RWPE2 (cell line): ENCODE measurements at regions not wholly inside any gene's neighbourhood (a gene's known extent, or its start where the extent isn't known, plus 50 kb on each side); places are given as distances from the start of the nearest gene placed in this dataset.

ENCODE experiments used
- ATAC-seq: fragments of 200-7000 bp; cut with Tn5 transposase; 3 replicates; pipeline ENCODE4 v1.9.1; 2021; ENCODE audit warnings: low read depth
- DNase-seq: peaks from one replicate; pipeline ENCODE4 v3.0.0-alpha.2; 2020; ENCODE audit warnings: low spot score
- H3K27ac ChIP-seq: fragments of 450-650 bp; 2 replicates; pipeline ENCODE4 v1.5.1; 2017; ENCODE audit warnings: mild to moderate bottlenecking; ENCODE audit not compliant: poor library complexity, severe bottlenecking
- H3K27me3 ChIP-seq: fragments of 250-450 bp; sonication (Bioruptor Pico); 2 replicates; pipeline ENCODE4 v1.5.1; 2021; ENCODE audit warnings: mild to moderate bottlenecking, moderate library complexity; ENCODE audit not compliant: insufficient read depth, poor library complexity, severe bottlenecking
- H3K36me3 ChIP-seq: fragments of 250-450 bp; sonication (Bioruptor Pico); 2 replicates; pipeline ENCODE4 v1.5.1; 2020; ENCODE audit warnings: low read depth, mild to moderate bottlenecking, moderate library complexity
- H3K4me1 ChIP-seq: fragments of 250-450 bp; sonication (Bioruptor Pico); 2 replicates; pipeline ENCODE4 v1.5.1; 2021; ENCODE audit warnings: mild to moderate bottlenecking, moderate library complexity; ENCODE audit not compliant: insufficient read depth, poor library complexity, severe bottlenecking
- H3K4me3 ChIP-seq: fragments of 250-450 bp; sonication (Bioruptor Pico); 2 replicates; pipeline ENCODE4 v1.5.1; 2021; ENCODE audit warnings: mild to moderate bottlenecking, moderate library complexity; ENCODE audit not compliant: severe bottlenecking
- H3K9me3 ChIP-seq: fragments of 250-450 bp; sonication (Bioruptor Pico); 2 replicates; pipeline ENCODE4 v1.5.1; 2021; ENCODE audit warnings: mild to moderate bottlenecking, moderate library complexity; ENCODE audit not compliant: severe bottlenecking
- TF ChIP-seq, protein P1 (sequence below): fragments of 450-650 bp; IDR thresholded peaks from one replicate; pipeline ENCODE4 v1.5.1; 2017; ENCODE audit warnings: mild to moderate bottlenecking, moderate library complexity; ENCODE audit not compliant: poor library complexity, severe bottlenecking

DNA sequence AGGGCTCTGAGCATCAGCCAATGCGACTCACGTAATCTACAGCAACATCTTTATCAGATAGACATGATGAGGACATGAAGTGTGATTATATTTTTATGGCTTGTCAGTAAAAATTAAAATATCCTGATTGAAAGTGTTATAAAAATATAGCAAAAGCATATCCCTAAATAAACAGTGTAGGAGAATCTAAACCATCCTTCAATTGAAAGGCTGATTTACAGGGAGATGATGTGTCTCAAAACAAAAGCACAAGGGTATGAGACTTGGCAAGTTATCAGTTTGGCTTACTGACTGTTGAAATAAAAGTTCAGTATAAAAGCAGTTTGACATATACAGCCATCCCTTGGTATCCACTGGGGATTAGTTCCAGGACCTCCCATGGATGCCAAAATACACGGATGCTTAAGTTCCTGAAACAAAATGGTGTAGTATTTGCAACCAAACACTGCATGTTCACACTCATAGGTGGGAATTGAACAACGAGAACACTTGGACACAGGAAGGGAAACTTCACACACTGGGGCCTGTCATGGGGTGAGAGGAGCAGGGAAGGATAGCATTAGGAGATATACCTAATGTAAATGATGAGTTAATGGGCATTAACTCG lies 149.9 kb upstream of the MAP1B start:
- TF ChIP-seq, protein P1, sequence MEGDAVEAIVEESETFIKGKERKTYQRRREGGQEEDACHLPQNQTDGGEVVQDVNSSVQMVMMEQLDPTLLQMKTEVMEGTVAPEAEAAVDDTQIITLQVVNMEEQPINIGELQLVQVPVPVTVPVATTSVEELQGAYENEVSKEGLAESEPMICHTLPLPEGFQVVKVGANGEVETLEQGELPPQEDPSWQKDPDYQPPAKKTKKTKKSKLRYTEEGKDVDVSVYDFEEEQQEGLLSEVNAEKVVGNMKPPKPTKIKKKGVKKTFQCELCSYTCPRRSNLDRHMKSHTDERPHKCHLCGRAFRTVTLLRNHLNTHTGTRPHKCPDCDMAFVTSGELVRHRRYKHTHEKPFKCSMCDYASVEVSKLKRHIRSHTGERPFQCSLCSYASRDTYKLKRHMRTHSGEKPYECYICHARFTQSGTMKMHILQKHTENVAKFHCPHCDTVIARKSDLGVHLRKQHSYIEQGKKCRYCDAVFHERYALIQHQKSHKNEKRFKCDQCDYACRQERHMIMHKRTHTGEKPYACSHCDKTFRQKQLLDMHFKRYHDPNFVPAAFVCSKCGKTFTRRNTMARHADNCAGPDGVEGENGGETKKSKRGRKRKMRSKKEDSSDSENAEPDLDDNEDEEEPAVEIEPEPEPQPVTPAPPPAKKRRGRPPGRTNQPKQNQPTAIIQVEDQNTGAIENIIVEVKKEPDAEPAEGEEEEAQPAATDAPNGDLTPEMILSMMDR = no peak
- Histone ChIP-seq H3K4me1 (peaks cover 6% of the 10 kb centered on the region), H3K4me3 (no peak overlapping the region), H3K27me3 (no peaks in the 10 kb centered on the region), H3K9me3 (no peaks in the 10 kb centered on the region), H3K27ac (no peak overlapping the region), H3K36me3 (no peaks in the 10 kb centered on the region)
- ATAC-seq = no peak
- no peak for DNase-seq

DNA sequence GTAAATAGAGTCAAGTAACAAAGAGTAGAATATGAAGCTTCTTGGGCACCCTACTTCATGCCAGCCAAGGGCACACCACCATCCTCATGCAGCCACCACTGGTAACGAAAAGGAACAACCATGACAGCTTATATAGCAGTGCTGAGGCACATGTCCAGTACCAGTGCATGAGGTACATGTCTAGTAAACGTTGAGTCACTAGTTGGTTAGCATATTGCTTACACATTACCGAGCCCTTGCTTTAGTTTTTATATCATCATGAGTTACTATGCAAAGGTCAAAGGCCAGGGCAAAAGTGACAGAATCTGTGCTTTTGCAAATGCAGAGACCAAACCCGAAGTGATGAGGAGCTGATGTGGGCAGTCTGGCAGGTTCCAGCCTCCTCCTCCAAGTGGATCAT lies 147.1 kb upstream of the MAP1B start:
- Histone ChIP-seq H3K9me3 (no peaks in the 10 kb centered on the region), H3K4me3 (no peak overlapping the region), H3K36me3 (no peaks in the 10 kb centered on the region), H3K4me1 (peaks cover 6% of the 10 kb centered on the region), H3K27ac (no peak overlapping the region), H3K27me3 (no peaks in the 10 kb centered on the region)
- no peak for DNase-seq
- no peak for ATAC-seq
- TF ChIP-seq, protein P1 = no peak

DNA sequence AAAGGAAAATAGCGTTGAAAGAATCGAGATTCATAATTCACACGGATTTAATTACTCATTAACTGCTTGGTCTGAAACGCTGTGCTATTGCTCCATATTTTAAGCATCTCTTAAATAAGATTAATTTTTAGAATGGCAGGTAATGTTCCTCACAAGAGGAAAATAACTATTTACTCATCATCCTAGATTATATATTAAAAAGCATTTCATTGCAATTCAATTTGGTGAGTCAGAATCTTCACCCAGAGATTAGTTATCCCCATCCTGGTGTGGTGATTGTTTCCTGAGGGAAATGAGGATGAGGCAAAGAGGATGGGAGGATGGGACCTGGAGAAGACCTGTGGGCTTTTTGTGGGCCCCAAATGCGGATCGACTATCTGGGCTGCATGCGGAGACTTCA lies 145.5 kb upstream of the MAP1B start:
- no peak for DNase-seq
- H3K4me3 ChIP-seq = no peak overlapping the region
- H3K27me3 ChIP-seq = no peaks in the 10 kb centered on the region
- no peak for ATAC-seq
- no peaks in the 10 kb centered on the region for H3K4me1 ChIP-seq
- TF ChIP-seq, protein P1 = no peak
- H3K36me3 ChIP-seq = no peaks in the 10 kb centered on the region
- H3K27ac ChIP-seq = no peak overlapping the region
- no peaks in the 10 kb centered on the region for H3K9me3 ChIP-seq

DNA sequence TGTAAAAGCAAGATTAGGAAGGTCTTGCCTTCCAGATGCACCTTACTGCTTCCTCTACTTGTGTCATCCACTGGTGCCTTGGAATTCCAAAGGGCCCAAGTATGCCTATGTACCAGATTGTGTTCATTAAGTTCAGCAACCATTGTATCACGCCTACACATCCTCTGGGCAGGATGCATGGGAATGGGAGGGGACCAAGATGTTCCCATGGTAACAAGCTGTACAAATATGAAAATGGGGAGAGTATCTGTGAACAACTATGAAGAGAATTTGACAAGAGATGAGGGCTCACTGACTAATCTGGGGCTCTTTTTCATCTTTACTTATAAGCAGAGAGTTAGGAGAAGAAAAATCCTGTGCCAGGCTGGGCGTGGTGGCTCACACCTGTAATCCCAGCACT lies 137.8 kb upstream of the MAP1B start:
- Histone ChIP-seq H3K27ac (no peak overlapping the region), H3K27me3 (no peaks in the 10 kb centered on the region), H3K4me3 (no peak overlapping the region), H3K9me3 (no peaks in the 10 kb centered on the region), H3K36me3 (no peaks in the 10 kb centered on the region), H3K4me1 (no peaks in the 10 kb centered on the region)
- no peak for DNase-seq
- ATAC-seq = no peak
- TF ChIP-seq, protein P1 = no peak

DNA sequence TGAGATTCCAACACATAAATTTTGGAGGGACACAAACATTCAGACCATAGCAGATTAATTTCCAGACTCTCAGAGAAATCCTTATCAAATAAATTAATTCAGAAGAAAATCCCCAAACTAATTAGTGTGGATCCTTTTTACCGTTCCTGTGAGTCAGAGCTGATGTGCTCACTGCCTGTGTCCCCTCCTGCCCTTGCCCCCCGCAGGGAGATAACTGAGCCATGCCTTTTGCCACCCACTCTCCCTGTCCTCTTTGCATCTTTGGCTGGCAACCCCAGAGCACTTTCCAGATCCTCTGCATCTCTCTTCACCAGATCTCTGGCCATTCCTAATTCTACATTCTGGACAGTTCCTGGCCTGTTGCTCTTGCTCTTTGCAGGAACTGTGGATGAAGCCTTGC lies 135.4 kb upstream of the MAP1B start:
- Histone ChIP-seq H3K4me1 (no peaks in the 10 kb centered on the region), H3K9me3 (no peaks in the 10 kb centered on the region), H3K36me3 (no peaks in the 10 kb centered on the region), H3K27me3 (no peaks in the 10 kb centered on the region), H3K27ac (no peak overlapping the region), H3K4me3 (no peak overlapping the region)
- TF ChIP-seq, protein P1 = no peak
- DNase-seq (no peak), ATAC-seq (no peak)
